ENCODE measurements at regions not wholly inside any gene's neighbourhood (a gene's known extent, or its start where the extent isn't known, plus 50 kb on each side); places are given as distances from the start of the nearest gene placed in this dataset.
"Not testable (repeated sequence)": the region's sequence is repeated elsewhere in the genome, so short reads cannot be mapped to it uniquely, and the experiment has no call there.

DNA sequence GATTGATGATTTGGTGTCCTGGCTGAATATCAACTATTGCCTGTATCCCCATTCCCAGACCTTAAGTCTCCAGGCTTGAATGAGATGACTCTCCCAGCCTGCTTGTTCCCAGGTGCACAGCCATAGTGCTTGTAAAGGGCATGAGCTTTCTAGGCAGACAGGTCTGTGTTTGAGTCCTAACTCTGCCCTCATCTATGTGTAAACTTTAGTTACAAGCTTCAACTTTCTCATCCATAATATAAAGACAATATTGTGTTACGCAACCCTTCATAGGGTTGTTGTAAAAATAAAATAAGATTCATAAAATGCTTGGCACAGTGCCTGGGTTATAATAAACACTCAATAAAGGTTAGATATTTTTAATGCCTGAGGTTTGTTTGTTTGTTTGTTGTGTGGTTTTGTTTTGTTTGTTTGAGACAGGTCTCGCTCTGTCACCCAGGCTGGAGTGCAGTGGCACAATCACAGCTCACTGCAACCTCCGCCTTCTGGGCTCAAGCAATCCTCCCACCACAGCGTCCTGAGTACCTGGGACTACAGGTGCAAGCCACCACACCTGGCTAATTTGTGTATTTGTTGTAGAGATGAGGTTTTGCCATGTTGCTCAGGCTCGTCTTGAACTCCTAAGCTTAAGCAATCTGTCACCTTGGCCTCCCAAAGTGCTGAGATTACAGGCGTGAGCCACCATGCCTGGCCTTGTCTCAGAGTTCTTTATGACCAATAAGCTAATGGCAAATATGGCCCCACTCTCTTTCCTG, 89.4 kb upstream of the MAPRE2 start (continued):
- TF ChIP-seq, protein P1, sequence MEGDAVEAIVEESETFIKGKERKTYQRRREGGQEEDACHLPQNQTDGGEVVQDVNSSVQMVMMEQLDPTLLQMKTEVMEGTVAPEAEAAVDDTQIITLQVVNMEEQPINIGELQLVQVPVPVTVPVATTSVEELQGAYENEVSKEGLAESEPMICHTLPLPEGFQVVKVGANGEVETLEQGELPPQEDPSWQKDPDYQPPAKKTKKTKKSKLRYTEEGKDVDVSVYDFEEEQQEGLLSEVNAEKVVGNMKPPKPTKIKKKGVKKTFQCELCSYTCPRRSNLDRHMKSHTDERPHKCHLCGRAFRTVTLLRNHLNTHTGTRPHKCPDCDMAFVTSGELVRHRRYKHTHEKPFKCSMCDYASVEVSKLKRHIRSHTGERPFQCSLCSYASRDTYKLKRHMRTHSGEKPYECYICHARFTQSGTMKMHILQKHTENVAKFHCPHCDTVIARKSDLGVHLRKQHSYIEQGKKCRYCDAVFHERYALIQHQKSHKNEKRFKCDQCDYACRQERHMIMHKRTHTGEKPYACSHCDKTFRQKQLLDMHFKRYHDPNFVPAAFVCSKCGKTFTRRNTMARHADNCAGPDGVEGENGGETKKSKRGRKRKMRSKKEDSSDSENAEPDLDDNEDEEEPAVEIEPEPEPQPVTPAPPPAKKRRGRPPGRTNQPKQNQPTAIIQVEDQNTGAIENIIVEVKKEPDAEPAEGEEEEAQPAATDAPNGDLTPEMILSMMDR (IDR thresholded peaks at IDR 0.05; ENCODE audit: low read depth, low read length, missing input control), result no peak
- TF ChIP-seq HNF4A (conservative IDR thresholded peaks at IDR 0.05) (no peak), HNF4G (IDR thresholded peaks at IDR 0.05) (no peak), JUND (IDR thresholded peaks at IDR 0.05) (no peak), GABPA (IDR thresholded peaks at IDR 0.05 in 1 of 2, conservative IDR thresholded peaks at IDR 0.05 in 1 of 2) (no peak)

DNA sequence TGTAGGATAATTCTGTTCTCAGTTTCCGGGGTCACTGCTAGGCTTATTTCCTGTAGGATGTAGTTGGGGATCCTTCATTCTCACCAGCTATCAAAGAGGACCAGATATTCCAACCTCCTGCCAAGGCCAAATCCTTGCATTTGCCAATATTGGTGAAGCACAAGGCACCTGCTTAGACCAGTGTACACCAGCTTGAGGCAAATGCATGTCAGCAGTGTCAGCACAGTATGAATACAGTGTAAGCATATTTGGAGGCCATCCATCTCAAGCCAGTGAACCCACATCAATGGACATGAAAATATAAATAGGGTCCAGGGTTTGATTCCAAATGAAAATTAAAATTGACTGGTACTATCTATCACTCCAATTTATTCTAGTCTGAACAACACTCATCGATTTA, 88.0 kb upstream of the MAPRE2 start:
- TF ChIP-seq RXRA (IDR thresholded peaks at IDR 0.05) (no peak), FOXA1 (IDR thresholded peaks at IDR 0.05) (no peak), HNF4G (IDR thresholded peaks at IDR 0.05) (no peak), GABPA (IDR thresholded peaks at IDR 0.05 in 1 of 2, conservative IDR thresholded peaks at IDR 0.05 in 1 of 2) (no peak), JUND (IDR thresholded peaks at IDR 0.05) (no peak), RAD21 (IDR thresholded peaks at IDR 0.05) (no peak), FOXA2 (IDR thresholded peaks at IDR 0.05) (no peak)
- TF ChIP-seq, protein P2, sequence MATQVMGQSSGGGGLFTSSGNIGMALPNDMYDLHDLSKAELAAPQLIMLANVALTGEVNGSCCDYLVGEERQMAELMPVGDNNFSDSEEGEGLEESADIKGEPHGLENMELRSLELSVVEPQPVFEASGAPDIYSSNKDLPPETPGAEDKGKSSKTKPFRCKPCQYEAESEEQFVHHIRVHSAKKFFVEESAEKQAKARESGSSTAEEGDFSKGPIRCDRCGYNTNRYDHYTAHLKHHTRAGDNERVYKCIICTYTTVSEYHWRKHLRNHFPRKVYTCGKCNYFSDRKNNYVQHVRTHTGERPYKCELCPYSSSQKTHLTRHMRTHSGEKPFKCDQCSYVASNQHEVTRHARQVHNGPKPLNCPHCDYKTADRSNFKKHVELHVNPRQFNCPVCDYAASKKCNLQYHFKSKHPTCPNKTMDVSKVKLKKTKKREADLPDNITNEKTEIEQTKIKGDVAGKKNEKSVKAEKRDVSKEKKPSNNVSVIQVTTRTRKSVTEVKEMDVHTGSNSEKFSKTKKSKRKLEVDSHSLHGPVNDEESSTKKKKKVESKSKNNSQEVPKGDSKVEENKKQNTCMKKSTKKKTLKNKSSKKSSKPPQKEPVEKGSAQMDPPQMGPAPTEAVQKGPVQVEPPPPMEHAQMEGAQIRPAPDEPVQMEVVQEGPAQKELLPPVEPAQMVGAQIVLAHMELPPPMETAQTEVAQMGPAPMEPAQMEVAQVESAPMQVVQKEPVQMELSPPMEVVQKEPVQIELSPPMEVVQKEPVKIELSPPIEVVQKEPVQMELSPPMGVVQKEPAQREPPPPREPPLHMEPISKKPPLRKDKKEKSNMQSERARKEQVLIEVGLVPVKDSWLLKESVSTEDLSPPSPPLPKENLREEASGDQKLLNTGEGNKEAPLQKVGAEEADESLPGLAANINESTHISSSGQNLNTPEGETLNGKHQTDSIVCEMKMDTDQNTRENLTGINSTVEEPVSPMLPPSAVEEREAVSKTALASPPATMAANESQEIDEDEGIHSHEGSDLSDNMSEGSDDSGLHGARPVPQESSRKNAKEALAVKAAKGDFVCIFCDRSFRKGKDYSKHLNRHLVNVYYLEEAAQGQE (IDR thresholded peaks at IDR 0.05), result no peak
- TF ChIP-seq, protein P1 (IDR thresholded peaks at IDR 0.05; ENCODE audit: low read depth, low read length, missing input control), result no peak
- TF ChIP-seq, protein P3, sequence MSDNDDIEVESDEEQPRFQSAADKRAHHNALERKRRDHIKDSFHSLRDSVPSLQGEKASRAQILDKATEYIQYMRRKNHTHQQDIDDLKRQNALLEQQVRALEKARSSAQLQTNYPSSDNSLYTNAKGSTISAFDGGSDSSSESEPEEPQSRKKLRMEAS (IDR thresholded peaks at IDR 0.05), result no peak
- TF ChIP-seq, protein P4, sequence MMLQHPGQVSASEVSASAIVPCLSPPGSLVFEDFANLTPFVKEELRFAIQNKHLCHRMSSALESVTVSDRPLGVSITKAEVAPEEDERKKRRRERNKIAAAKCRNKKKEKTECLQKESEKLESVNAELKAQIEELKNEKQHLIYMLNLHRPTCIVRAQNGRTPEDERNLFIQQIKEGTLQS (IDR thresholded peaks at IDR 0.05), result no peak
- no peaks in the 10 kb centered on the region for H3K9me3 ChIP-seq (ENCODE audit: control insufficient read depth in 4 of 4, low read length in 3 of 4)
- DNase-seq (ENCODE audit: low spot score), result no peak
- H3K27me3 ChIP-seq (ENCODE audit: control insufficient read depth in 4 of 4, insufficient read depth in 4 of 4, low read length in 3 of 4), result no peaks in the 10 kb centered on the region
- 86% methylated on average over 2 of the region's 2 CpGs for WGBS
- H3K27ac ChIP-seq (ENCODE audit: low read depth in 1 of 2, low read length in 2 of 2), result no peak overlapping the region
- no peak overlapping the region for H3K9ac ChIP-seq (ENCODE audit: low read depth in 1 of 2, low read length in 2 of 2)
- H3K4me3 ChIP-seq (ENCODE audit: low read depth in 1 of 3, low read length in 3 of 3), result no peak overlapping the region
- no peaks in the 10 kb centered on the region for H3K4me1 ChIP-seq (ENCODE audit: control insufficient read depth in 4 of 4, insufficient read depth in 4 of 4, low read length in 3 of 4)
- H3K36me3 ChIP-seq (ENCODE audit: control insufficient read depth in 4 of 4, insufficient read depth in 3 of 4, low read depth in 1 of 4, low read length in 3 of 4), result no peaks in the 10 kb centered on the region

DNA sequence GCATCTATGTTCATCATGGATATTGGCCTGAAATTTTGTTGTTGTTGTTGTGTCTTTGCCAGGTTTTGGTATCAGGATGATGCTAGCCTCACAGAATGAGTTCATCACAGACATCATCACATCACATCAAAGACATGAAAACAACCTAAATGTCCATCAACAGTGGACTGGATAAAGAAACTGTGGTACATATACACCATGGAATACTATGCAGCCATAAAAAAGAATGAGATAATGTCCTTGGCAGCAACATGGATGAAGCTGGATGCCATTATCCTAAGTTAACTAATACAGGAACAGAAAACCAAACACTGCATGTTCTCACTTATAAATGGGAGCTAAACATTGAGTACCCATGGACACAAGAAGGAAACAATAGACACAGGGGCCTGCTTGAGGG, 85.7 kb upstream of the MAPRE2 start:
- not testable (repeated sequence) for H3K36me3 ChIP-seq (ENCODE audit: control insufficient read depth in 4 of 4, insufficient read depth in 3 of 4, low read depth in 1 of 4, low read length in 3 of 4); H3K4me3 ChIP-seq (ENCODE audit: low read depth in 1 of 3, low read length in 3 of 3); DNase-seq (ENCODE audit: low spot score); H3K9ac ChIP-seq (ENCODE audit: low read depth in 1 of 2, low read length in 2 of 2); H3K9me3 ChIP-seq (ENCODE audit: control insufficient read depth in 4 of 4, low read length in 3 of 4); H3K4me1 ChIP-seq (ENCODE audit: control insufficient read depth in 4 of 4, insufficient read depth in 4 of 4, low read length in 3 of 4); H3K27me3 ChIP-seq (ENCODE audit: control insufficient read depth in 4 of 4, insufficient read depth in 4 of 4, low read length in 3 of 4); H3K27ac ChIP-seq (ENCODE audit: low read depth in 1 of 2, low read length in 2 of 2)
